Midbrain (tissue), 1 donor: ENCODE measurements at regions not wholly inside any gene's neighbourhood (a gene's known extent, or its start where the extent isn't known, plus 50 kb on each side); places are given as distances from the start of the nearest gene placed in this dataset.
"Not testable (repeated sequence)": the region's sequence is repeated elsewhere in the genome, so short reads cannot be mapped to it uniquely, and the experiment has no call there.

ENCODE experiments used
- DNase-seq: peaks from one replicate; lab custom pipeline; 2025; lab: John Stamatoyannopoulos, UW

- DNase-seq = no peak
Measured at GRCh38 chr13:50417597-50417996, 402.4 kb downstream of the KCNRG start.

GRCh38 chr13:50419331-50419865 lies 404.2 kb downstream of the KCNRG start:
- no peak for DNase-seq

GRCh38 chr13:50419896-50420295 lies 404.7 kb downstream of the KCNRG start:
- peak; percentile 27 for DNase-seq

DNA sequence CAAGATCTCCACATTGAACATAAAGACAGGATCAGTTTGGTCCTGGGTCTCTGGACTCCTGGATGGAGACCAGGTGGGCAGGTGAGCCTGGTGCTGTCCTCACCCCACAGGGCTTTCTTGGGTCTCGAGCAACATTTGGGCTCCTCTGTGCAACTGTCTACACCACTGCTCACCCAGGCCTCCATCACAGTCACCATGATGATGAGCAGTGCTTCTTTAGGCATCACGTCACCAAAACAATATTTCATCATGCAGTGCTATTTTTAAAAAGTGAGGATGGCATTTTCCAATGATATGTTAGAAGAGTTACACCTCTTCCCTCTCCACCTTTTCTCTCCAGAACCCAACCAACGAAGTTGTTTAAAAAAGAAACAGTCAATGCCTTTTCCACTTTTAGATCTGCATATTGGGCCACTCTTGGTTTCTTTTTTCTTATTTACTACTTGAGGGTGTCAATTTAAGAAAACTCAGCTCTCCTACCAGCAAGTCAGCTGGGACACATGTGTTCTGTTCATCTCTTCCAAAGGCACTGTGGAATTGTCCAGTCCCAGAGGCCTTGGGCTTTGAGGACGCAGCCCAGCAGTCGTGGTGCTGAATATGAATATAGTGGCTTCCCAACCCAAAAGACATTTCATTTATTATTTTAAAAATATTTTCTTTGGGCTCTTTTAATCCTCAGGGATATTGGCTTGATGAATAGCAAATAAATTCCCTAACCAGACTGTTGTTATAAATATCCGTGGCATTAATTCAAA lies 405.7 kb downstream of the KCNRG start:
- DNase-seq = no peak

- no peak for DNase-seq
Measured at GRCh38 chr13:50421473-50422130, 406.4 kb downstream of the KCNRG start.

GRCh38 chr13:50422181-50423148 lies 407.2 kb downstream of the KCNRG start:
- no peak for DNase-seq

GRCh38 chr13:50424993-50425392 lies 409.7 kb downstream of the KCNRG start:
- DNase-seq = no peak

- DNase-seq = no peak
Measured at GRCh38 chr13:50425772-50426171, 410.5 kb downstream of the KCNRG start.

DNA sequence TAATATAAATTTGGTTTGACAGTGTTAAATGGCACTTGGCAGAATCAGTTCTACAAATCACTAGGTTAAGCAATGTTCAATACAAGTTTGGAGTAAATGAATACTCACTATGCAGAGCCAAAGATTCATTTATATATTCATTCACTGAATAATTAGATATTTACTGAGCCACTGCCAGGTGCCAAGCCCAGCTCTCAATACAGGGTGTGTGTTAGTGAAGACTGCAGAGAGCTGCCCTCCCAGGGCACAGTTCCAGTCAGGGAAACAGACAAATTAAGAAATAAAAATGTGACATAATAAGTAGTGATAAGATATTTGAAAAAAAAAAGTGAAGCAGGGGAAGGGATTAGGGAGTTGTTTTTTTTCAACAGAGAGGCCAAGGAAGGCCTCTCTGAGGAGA lies 411.7 kb downstream of the KCNRG start:
- no peak for DNase-seq

GRCh38 chr13:50427511-50427910 lies 412.3 kb downstream of the KCNRG start:
- not testable (repeated sequence) for DNase-seq

DNA sequence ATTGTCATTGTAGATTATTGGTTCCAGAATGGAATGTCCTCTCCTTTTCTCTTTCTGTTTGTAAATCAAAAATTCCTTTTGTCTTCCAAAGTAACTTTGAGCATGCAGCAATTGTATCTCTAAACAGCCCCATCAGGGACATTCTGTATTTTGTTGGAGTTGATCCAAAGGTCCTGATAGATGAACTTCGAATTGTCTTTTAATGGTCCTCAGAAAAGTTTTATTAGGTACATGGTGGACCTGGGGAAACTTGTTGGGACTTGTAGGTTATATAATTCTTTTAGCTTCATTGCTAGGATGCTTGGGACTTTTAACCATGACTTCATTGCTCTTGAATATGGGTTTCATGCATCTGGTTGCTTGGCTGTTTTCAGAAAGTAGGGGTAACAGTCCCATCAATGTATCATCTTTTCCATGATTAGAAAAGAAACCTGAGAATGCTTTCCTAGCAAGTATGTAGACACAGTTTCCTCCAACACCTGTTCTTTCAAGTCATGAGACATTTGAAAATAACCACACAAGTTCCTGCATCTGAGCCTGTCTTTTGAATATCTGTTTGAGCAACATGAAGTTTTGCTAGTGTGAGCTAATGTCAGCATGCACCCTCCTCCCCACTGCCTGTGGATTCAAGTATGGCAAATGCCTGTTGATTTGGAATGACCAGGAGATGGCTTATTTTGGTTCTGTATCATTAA lies 413.1 kb downstream of the KCNRG start:
- no peak for DNase-seq

DNA sequence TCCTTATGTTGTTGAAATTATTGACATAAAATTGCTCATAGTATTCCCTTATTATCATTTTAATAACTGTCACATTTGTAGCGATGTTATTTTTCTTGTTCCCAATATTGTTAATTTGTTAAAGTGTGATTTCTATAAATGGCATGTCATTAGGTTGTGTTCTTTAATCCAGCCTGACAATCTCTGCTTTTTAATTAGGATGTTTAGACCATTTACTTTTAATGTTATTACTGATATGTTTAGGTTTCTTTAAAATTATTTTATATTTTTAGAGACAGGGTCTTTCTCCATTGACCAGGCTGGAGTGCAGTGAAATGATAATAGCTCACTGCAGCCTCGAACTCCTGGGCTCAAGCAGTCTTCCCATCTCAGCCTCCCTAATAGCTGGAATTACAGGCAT lies 408.5 kb downstream of the DLEU7 start:
- DNase-seq = no peak

DNA sequence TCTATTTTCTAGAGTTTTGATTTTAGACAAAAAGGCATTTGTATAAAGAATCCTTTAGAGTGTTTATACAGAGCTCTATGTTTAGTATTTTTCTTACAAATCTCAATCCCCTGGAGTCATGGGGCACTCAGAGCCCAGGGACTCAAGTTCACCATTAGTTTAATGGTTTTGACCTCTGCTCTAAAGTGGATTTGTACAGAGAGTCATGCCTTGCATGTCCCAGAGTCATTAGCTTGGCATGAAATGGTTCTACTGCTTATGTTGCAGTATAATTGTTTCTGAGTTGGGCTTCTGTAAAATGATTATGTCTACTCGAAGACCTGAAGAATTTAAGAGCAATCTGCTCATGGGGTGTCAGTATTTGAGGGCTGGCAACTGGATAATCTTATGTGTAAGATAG lies 406.2 kb downstream of the DLEU7 start:
- no peak for DNase-seq

GRCh38 chr13:50438351-50438750 lies 405.1 kb downstream of the DLEU7 start:
- no peak for DNase-seq

- DNase-seq = no peak
Measured at GRCh38 chr13:50441130-50441529, 402.4 kb downstream of the DLEU7 start.

DNA sequence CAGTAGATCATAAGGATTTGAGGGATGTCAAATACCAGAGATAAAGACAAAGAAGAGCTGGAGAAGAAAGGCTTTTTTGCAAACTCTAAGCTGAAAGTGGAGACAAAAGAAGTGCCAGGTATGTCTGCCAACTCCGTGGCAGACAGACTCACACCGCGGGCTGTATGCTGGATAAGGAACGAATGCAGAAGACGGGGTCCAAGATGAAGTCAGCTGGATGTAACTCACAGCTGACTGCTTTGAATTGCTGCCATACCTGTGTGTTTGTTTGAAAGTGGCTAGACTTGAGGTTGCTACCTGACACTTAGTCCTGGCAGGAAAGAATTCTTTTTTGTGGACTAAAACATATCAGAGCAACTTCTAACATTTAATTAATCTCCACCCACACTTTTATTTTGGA lies 398.8 kb downstream of the DLEU7 start:
- no peak for DNase-seq

- DNase-seq = no peak
Measured at GRCh38 chr13:50446611-50447010, 396.9 kb downstream of the DLEU7 start.

DNA sequence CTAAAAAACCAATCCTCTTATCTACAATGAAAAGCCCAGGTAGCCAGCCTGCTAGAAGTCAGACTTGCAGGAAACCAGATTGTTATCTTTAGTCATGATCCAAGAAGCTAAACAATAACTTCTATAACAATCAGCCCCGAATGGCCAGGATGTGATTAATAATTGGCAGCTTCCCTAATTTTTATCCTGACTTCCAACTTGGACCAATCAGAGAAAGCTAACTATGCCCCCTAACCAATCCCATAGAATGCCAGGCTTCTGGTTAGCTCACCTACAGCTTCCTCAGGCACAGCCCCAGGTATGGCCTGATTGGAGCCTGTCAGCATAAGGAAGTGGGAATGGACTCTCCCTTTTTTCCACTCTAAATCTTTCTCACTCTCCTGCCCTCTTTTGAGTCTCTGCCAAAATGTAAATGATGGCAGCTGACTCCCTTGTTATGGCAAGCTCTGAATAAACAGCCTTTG lies 394.9 kb downstream of the DLEU7 start:
- DNase-seq = no peak

DNA sequence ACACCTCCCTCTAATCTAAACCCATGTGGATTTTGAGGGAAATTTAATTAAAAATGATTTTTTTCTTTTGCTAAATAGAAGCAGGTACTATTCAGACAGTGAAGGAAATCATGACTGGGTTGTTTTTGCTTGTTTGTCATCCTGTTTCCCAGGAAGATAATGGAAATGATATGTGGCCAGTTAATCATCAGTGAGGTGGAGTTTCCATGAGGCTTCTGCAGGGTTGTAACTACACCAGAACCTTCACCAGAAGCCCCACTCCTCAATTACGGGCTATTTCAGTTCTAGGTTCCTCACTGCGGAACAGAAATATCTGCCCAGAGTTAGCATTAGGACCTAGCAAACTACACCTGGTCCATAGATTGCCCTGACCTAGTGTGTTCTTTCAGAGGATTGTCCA lies 394.0 kb downstream of the DLEU7 start:
- DNase-seq = no peak

- DNase-seq = no peak
Measured at GRCh38 chr13:50450279-50450678, 393.2 kb downstream of the DLEU7 start.

GRCh38 chr13:50451609-50452008 lies 391.9 kb downstream of the DLEU7 start:
- no peak for DNase-seq

- DNase-seq = no peak
Measured at GRCh38 chr13:50452028-50452427, 391.5 kb downstream of the DLEU7 start.
